Epidermal melanocyte (primary cell): ENCODE measurements at regions not wholly inside any gene's neighbourhood (a gene's known extent, or its start where the extent isn't known, plus 50 kb on each side); places are given as distances from the start of the nearest gene placed in this dataset.

Source experiments
- DNase-seq: peaks from one replicate; pipeline ENCODE4 v3.0.0; 2011; ENCODE audit warnings: low spot score; ENCODE audit not compliant: insufficient read length

- no peak for DNase-seq
Measured at GRCh38 chr5:61652916-61653315, 320.9 kb downstream of the ZSWIM6 start.

- no peak for DNase-seq
Measured at GRCh38 chr5:61653807-61654580, 321.9 kb downstream of the ZSWIM6 start.

GRCh38 chr5:61654876-61655275, 322.8 kb downstream of the ZSWIM6 start:
- DNase-seq: no peak

GRCh38 chr5:61657010-61657409, 325.0 kb downstream of the ZSWIM6 start:
- DNase-seq: no peak

GRCh38 chr5:61657686-61658085, 325.6 kb downstream of the ZSWIM6 start:
- DNase-seq: no peak

- peak; percentile 65 for DNase-seq
Measured at GRCh38 chr5:61658592-61659008, 326.5 kb downstream of the ZSWIM6 start.

- no peak for DNase-seq
Measured at GRCh38 chr5:61659221-61659696, 327.2 kb downstream of the ZSWIM6 start.

- no peak for DNase-seq
Measured at GRCh38 chr5:61662670-61663069, 330.6 kb downstream of the ZSWIM6 start.

- no peak for DNase-seq
Measured at GRCh38 chr5:61666064-61666621, 334.1 kb downstream of the ZSWIM6 start.

GRCh38 chr5:61667525-61668218, 335.6 kb downstream of the ZSWIM6 start:
- DNase-seq: no peak

- DNase-seq: no peak
Measured at GRCh38 chr5:61669531-61669930, 337.5 kb downstream of the ZSWIM6 start.

GRCh38 chr5:61670941-61671340, 338.9 kb downstream of the ZSWIM6 start:
- no peak for DNase-seq

- DNase-seq: no peak
Measured at GRCh38 chr5:61673007-61673735, 341.1 kb downstream of the ZSWIM6 start.

- no peak for DNase-seq
Measured at GRCh38 chr5:61674378-61674777, 342.3 kb downstream of the ZSWIM6 start.

- DNase-seq: peak; percentile 33
Measured at GRCh38 chr5:61675015-61675692, 343.1 kb downstream of the ZSWIM6 start.

- DNase-seq: no peak
Measured at GRCh38 chr5:61677220-61677619, 345.2 kb downstream of the ZSWIM6 start.

- no peak for DNase-seq
Measured at GRCh38 chr5:61678966-61679365, 346.9 kb downstream of the ZSWIM6 start.

- no peak for DNase-seq
Measured at GRCh38 chr5:61679562-61679961, 347.5 kb downstream of the ZSWIM6 start.

- no peak for DNase-seq
Measured at GRCh38 chr5:61680247-61680646, 348.2 kb downstream of the ZSWIM6 start.

- no peak for DNase-seq
Measured at GRCh38 chr5:61683148-61683547, 351.1 kb downstream of the ZSWIM6 start.

- DNase-seq: no peak
Measured at GRCh38 chr5:61683926-61684325, 351.9 kb downstream of the ZSWIM6 start.
